K562 (cell line): ENCODE measurements at regions not wholly inside any gene's neighbourhood (a gene's known extent, or its start where the extent isn't known, plus 50 kb on each side); places are given as distances from the start of the nearest gene placed in this dataset.

ENCODE experiments used
- ATAC-seq: fragments of 200-7000 bp; cut with Tn5 transposase; 3 replicates; pipeline ENCODE4 v1.9.1; 2020; ENCODE audit warnings: moderate library complexity
- BruUV-seq: library from RNA; stranded (reverse); fragments of 400-500 nt; replicated peaks from 2 replicates; lab custom pipeline; 2021; lab: Mats Ljungman, UMichigan
- CTCF ChIA-PET: fragments of 300-600 bp; formaldehyde crosslinking; extraction: SDS; loops from one replicate; lab custom pipeline; 2021; ENCODE audit warnings: low intra/inter-chr PET ratio; lab: Yijun Ruan, JAX
- POLR2A ChIA-PET: fragments of 300-600, 350-650 bp; sonication (Branson Sonifier 250); formaldehyde crosslinking; extraction: SDS; loops from one replicate; lab custom pipeline; 2021; ENCODE audit warnings: antibody characterized with exemption, inconsistent platforms; lab: Yijun Ruan, JAX
- DNase-seq, 4 experiments: peaks; one replicate each; pipeline versions ENCODE4 v3.0.0 to v3.0.0-alpha.2; 2011 to 2018; ENCODE audit warnings: low spot score in 3 of 4, mixed read lengths in 3 of 4; ENCODE audit errors: extremely low read depth in 1 of 4
- FAIRE-seq: peaks from 2 replicates; lab custom pipeline; 2011; peaks lifted over from hg19 to GRCh38; lab: Jason Lieb, UNC
- H2AFZ ChIP-seq: 2 replicates; pipeline ENCODE4 v1.6.0; 2011; ENCODE audit warnings: low read depth, low read length, control low read depth, inconsistent platforms
- H3K27ac ChIP-seq: fragments of 200-600 bp; 3 replicates; pipeline ENCODE4 v1.8.0; 2011; ENCODE audit warnings: low read depth, mild to moderate bottlenecking, control low read depth, inconsistent platforms, low read length, moderate library complexity, mixed read lengths; ENCODE audit errors: extremely low read depth
- H3K27me3 ChIP-seq, 2 experiments: fragments of 300-600 bp in 1 of 2; 2 replicates in 1 of 2; 3 replicates in 1 of 2; pipeline versions ENCODE4 v1.6.0 to v1.8.0; 2011; ENCODE audit warnings: inconsistent platforms in 2 of 2, low read length in 2 of 2, mild to moderate bottlenecking in 1 of 2, mixed read lengths in 1 of 2, moderate library complexity in 1 of 2; ENCODE audit not compliant: control insufficient read depth in 2 of 2, insufficient read depth in 2 of 2
- H3K36me3 ChIP-seq: fragments of 300-600 bp; 3 replicates; pipeline ENCODE4 v1.8.0; 2011; ENCODE audit warnings: mild to moderate bottlenecking, low read length, inconsistent platforms; ENCODE audit not compliant: control insufficient read depth, insufficient read depth
- H3K4me1 ChIP-seq, 2 experiments: fragments of 200-600 bp in 1 of 2; replicated peaks in 1 of 2; 2 replicates in 1 of 2; 3 replicates in 1 of 2; pipeline versions ENCODE4 v1.5.1 to v1.8.0; 2011; ENCODE audit warnings: inconsistent platforms in 2 of 2, low read length in 2 of 2, mild to moderate bottlenecking in 1 of 2, mixed read lengths in 1 of 2, moderate library complexity in 1 of 2; ENCODE audit not compliant: control insufficient read depth in 2 of 2, insufficient read depth in 2 of 2
- H3K4me2 ChIP-seq: 2 replicates; pipeline ENCODE4 v1.6.1; 2011; ENCODE audit warnings: low read length, control low read depth, inconsistent platforms, mixed read lengths; ENCODE audit not compliant: insufficient read depth
- H3K4me3 ChIP-seq: fragments of 200-600 bp; sonication (generic), shearing (Covaris generic); 2 replicates; pipeline ENCODE4 v1.5.1; 2016; ENCODE audit warnings: control low read depth, inconsistent platforms
- H3K79me2 ChIP-seq: fragments of 200-600 bp; 3 replicates; pipeline ENCODE4 v1.8.0; 2011; ENCODE audit warnings: low read length, inconsistent platforms; ENCODE audit not compliant: control insufficient read depth, insufficient read depth
- H3K9ac ChIP-seq, 2 experiments: 2 replicates each; pipeline versions ENCODE4 v1.6.0 to v1.6.1; 2011; ENCODE audit warnings: low read depth in 2 of 2, low read length in 2 of 2, control low read depth in 1 of 2, inconsistent platforms in 1 of 2, mild to moderate bottlenecking in 1 of 2, mixed read lengths in 1 of 2; ENCODE audit not compliant: insufficient read depth in 1 of 2
- H3K9me1 ChIP-seq: one replicate; pipeline ENCODE4 v1.6.0; 2011; ENCODE audit warnings: inconsistent platforms, mild to moderate bottlenecking, low read length, moderate library complexity; ENCODE audit not compliant: control insufficient read depth, insufficient read depth
- H3K9me3 ChIP-seq: replicated peaks from 2 replicates; pipeline ENCODE4 v1.5.1; 2011; ENCODE audit warnings: low read depth, low read length, inconsistent platforms; ENCODE audit not compliant: control insufficient read depth, insufficient read depth
- H4K20me1 ChIP-seq: replicated peaks from 2 replicates; pipeline ENCODE4 v1.6.1; 2011; ENCODE audit warnings: low read length, inconsistent platforms, mixed read lengths; ENCODE audit not compliant: control insufficient read depth, insufficient read depth
- ETV6 ChIP-seq, 3 experiments: fragments of 150-350 bp in 1 of 3; sonication (generic) in 1 of 3; formaldehyde crosslinking in 1 of 3; IDR thresholded peaks; 2 replicates each; pipeline versions ENCODE4 v1.6.1 to v1.8.0; 2014 to 2022; ENCODE audit warnings: borderline replicate concordance in 2 of 3, low read depth in 2 of 3, antibody characterized with exemption in 1 of 3, low read length in 1 of 3, mild to moderate bottlenecking in 1 of 3, missing genetic modification reagents in 1 of 3
- GABPA ChIP-seq: fragments of 200-800 bp; sonication (Bioruptor generic); conservative IDR thresholded peaks from 2 replicates; pipeline ENCODE4 v1.6.1; 2016; ENCODE audit warnings: low read depth, missing genetic modification characterization, missing compliant biosample characterization
- KHSRP ChIP-seq: fragments of 450-650 bp; IDR thresholded peaks from 2 replicates; pipeline ENCODE4 v1.6.1; 2017
- MYBL2 ChIP-seq, 2 experiments: fragments of 450-650 bp in 1 of 2; sonication (generic) in 1 of 2; formaldehyde crosslinking in 1 of 2; IDR thresholded peaks; 2 replicates each; pipeline versions ENCODE4 v1.6.1 to v1.8.1; 2017 to 2022; ENCODE audit warnings: borderline replicate concordance in 1 of 2, inconsistent platforms in 1 of 2, low read depth in 1 of 2, mild to moderate bottlenecking in 1 of 2, missing genetic modification reagents in 1 of 2, moderate library complexity in 1 of 2
- NCOR1 ChIP-seq: fragments of 450-650 bp; IDR thresholded peaks from 2 replicates; pipeline ENCODE4 v1.6.1; 2016; ENCODE audit warnings: mild to moderate bottlenecking, moderate library complexity
- NR2C2 ChIP-seq, 2 experiments: fragments of 200-800 bp in 1 of 2; sonication (Bioruptor generic) in 1 of 2; sonication (generic) in 1 of 2; formaldehyde crosslinking in 1 of 2; IDR thresholded peaks; 2 replicates each; pipeline versions ENCODE4 v1.6.1 to v1.8.0; 2016 to 2022; ENCODE audit warnings: mild to moderate bottlenecking in 1 of 2, missing compliant biosample characterization in 1 of 2, missing genetic modification characterization in 1 of 2, missing genetic modification reagents in 1 of 2
- SIN3B ChIP-seq: fragments of 450-650 bp; IDR thresholded peaks from 2 replicates; pipeline ENCODE4 v1.6.1; 2017; ENCODE audit warnings: low read depth, mild to moderate bottlenecking, moderate library complexity
- SIRT6 ChIP-seq: IDR thresholded peaks from one replicate; pipeline ENCODE4 v1.6.1; 2012; ENCODE audit warnings: low read depth, mild to moderate bottlenecking, control low read depth, inconsistent platforms, low read length, moderate library complexity
- TAF1 ChIP-seq: IDR thresholded peaks from 2 replicates; pipeline ENCODE4 v1.6.1; 2011; ENCODE audit warnings: mild to moderate bottlenecking, low read length, moderate library complexity; ENCODE audit not compliant: insufficient read depth, control insufficient read depth, severe bottlenecking; ENCODE audit errors: extremely low read depth
- YBX1 ChIP-seq: fragments of 450-650 bp; IDR thresholded peaks from 2 replicates; pipeline ENCODE4 v1.7.1; 2016; ENCODE audit warnings: mild to moderate bottlenecking
- ZSCAN29 ChIP-seq: fragments of 450-650 bp; IDR thresholded peaks from 2 replicates; pipeline ENCODE4 v1.6.1; 2017
- WGBS: fragments of 100-300 bp; shearing (Covaris generic); methylation state at CpG from one replicate; pipeline ENCODE4 v1.1.6; 2016; ENCODE audit warnings: low coverage, mixed read lengths; ENCODE audit not compliant: insufficient coverage; ENCODE audit errors: missing lambda C conversion rate; 5-methylcytosine and 5-hydroxymethylcytosine counted together
- in situ Hi-C: fragments of 300-500 bp; cut with MboI; formaldehyde crosslinking; loops from 4 replicates; pipeline ENCODE4 v1.15.0; 2018; ENCODE audit warnings: inconsistent platforms, mixed read lengths
- intact Hi-C: fragments of 100-400 bp; cut with micrococcal nuclease; formaldehyde crosslinking; loops from 2 replicates; pipeline ENCODE4 v1.14.2; 2022
- TF ChIP-seq, protein P1 (sequence below): fragments of 250-450 bp; sonication (Bioruptor Pico); IDR thresholded peaks from 2 replicates; pipeline ENCODE4 v1.5.0; 2021; ENCODE audit warnings: mild to moderate bottlenecking, moderate library complexity
- TF ChIP-seq, protein P2 (sequence below): sonication (generic); formaldehyde crosslinking; IDR thresholded peaks from 2 replicates; pipeline ENCODE4 v1.8.0; 2022; ENCODE audit warnings: mild to moderate bottlenecking, low read depth, missing genetic modification reagents
- TF ChIP-seq, protein P3 (sequence below): fragments of 450-650 bp; IDR thresholded peaks from 2 replicates; pipeline ENCODE4 v1.6.1; 2016; ENCODE audit warnings: mild to moderate bottlenecking

DNA sequence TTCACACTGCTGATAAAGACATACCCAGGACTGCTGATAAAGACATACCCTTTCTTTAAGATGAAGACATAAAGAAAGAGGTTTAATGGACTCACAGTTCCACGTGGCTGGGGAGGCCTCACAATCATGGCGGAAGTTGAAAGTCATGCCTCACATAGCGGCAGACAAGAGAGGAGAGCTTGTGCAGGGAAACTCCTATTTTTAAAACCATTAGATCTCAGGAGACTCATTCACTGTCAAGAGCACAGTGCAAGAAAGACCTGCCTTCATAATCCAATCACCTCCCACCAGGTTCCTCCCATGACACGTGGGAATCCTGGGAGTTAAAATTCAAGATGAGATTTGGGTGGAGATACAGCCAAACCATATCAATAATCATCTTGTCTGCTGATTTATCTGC lies 278.1 kb downstream of the SLC6A15 start:
- no peaks in the 10 kb centered on the region for H3K27me3 ChIP-seq
- no peak overlapping the region for H3K4me2 ChIP-seq
- intact Hi-C loops = no loop called here
- POLR2A ChIA-PET = no interaction called here
- no peaks in the 10 kb centered on the region for H3K36me3 ChIP-seq
- WGBS = 3% methylated on average over 4 of the region's 4 CpGs
- H2AFZ ChIP-seq = no peak overlapping the region
- no peak overlapping the region for H3K9ac ChIP-seq
- no peaks in the 10 kb centered on the region for H4K20me1 ChIP-seq
- no peaks in the 10 kb centered on the region for H3K79me2 ChIP-seq
- DNase-seq (no peak), ATAC-seq (no peak), FAIRE-seq (no peak)
- no TSS peak for BruUV-seq
- no peaks in the 10 kb centered on the region for H3K4me1 ChIP-seq
- in situ Hi-C loops = no loop called here
- H3K9me3 ChIP-seq = 0 out of 2 replicates have a peak, but pooled peaks cover 2% of the 10 kb centered on the region
- H3K27ac ChIP-seq = no peak overlapping the region
- no peaks in the 10 kb centered on the region for H3K9me1 ChIP-seq
- H3K4me3 ChIP-seq = no peak overlapping the region
- CTCF ChIA-PET = no interaction called here
- TF ChIP-seq NR2C2 (CRISPR knock-in tag; IDR thresholded peaks at IDR 0.05) (no peak), NR2C2 (tag; IDR thresholded peaks at IDR 0.05) (no peak), NCOR1 (no peak), ZSCAN29 (no peak), GABPA (no peak), MYBL2 (IDR thresholded peaks at IDR 0.05; ENCODE audit: low read depth) (no peak), MYBL2 (CRISPR knock-in tag; IDR thresholded peaks at IDR 0.05; ENCODE audit: borderline replicate concordance) (no peak), KHSRP (no peak), SIN3B (no peak), YBX1 (no peak), SIRT6 (no peak), TAF1 (no peak), ETV6 (IDR thresholded peaks at IDR 0.05; ENCODE audit: borderline replicate concordance in 1 of 2, low read depth in 2 of 2, low read length in 1 of 2) (no peak), ETV6 (CRISPR knock-in tag; IDR thresholded peaks at IDR 0.05; ENCODE audit: borderline replicate concordance) (no peak)
- TF ChIP-seq, protein P1, sequence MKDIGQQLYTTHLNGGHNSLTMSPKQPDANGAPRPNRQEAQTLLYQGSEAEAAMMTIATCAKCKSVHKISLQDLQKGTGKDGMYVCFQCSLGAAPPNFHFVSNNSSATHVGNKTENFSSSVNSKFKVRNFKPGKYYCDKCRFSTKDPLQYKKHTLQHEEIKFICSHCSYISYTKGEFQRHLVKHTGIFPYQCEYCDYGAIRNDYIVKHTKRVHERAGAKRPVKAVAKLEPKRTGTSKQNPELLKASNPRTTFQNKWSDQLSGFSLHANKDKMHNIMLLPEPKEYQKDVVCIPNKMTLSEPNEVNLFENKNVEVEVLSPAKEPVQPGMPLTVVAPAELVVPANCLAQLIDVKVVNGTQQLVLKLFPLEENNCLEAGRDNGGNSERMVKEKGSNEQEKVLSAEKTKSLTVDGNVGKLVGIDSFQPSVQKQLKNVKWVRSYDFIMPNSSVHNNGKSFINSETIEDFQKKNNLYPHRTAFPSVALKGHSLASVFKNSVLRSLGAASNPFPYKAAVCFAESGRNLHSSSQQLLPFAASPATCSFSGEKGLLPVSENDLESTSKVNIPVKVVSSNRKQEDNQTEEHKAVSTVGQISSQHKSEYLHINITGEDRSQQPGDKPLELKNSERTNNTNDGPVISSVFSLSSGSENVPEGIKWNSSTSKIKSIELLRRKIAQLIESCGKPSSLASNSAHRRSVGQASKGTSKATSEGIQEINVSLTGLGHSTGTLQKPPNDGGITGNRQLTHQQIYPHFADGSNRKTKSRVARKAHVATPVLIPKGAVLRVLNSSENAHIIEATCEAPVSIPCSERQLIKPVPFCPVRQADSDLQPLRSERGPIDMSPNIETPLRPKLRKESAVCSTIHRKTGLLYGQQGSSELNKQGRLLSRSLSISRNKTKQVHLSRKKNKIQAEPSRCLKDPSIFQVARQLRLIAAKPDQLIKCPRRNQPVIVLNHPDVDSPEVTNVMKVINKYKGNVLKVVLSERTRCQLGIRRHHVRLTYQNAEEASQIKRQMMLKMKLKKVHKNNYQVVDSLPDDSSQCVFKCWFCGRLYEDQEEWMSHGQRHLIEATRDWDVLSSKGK = no peak
- TF ChIP-seq, protein P2, sequence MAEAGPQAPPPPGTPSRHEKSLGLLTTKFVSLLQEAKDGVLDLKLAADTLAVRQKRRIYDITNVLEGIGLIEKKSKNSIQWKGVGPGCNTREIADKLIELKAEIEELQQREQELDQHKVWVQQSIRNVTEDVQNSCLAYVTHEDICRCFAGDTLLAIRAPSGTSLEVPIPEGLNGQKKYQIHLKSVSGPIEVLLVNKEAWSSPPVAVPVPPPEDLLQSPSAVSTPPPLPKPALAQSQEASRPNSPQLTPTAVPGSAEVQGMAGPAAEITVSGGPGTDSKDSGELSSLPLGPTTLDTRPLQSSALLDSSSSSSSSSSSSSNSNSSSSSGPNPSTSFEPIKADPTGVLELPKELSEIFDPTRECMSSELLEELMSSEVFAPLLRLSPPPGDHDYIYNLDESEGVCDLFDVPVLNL = no peak
- TF ChIP-seq, protein P3, sequence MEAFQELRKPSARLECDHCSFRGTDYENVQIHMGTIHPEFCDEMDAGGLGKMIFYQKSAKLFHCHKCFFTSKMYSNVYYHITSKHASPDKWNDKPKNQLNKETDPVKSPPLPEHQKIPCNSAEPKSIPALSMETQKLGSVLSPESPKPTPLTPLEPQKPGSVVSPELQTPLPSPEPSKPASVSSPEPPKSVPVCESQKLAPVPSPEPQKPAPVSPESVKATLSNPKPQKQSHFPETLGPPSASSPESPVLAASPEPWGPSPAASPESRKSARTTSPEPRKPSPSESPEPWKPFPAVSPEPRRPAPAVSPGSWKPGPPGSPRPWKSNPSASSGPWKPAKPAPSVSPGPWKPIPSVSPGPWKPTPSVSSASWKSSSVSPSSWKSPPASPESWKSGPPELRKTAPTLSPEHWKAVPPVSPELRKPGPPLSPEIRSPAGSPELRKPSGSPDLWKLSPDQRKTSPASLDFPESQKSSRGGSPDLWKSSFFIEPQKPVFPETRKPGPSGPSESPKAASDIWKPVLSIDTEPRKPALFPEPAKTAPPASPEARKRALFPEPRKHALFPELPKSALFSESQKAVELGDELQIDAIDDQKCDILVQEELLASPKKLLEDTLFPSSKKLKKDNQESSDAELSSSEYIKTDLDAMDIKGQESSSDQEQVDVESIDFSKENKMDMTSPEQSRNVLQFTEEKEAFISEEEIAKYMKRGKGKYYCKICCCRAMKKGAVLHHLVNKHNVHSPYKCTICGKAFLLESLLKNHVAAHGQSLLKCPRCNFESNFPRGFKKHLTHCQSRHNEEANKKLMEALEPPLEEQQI = no peak
